ENCODE measurements at regions not wholly inside any gene's neighbourhood (a gene's known extent, or its start where the extent isn't known, plus 50 kb on each side); places are given as distances from the start of the nearest gene placed in this dataset.
A peak's percentile ranks its signal among the peaks of the same experiment; 100 is the strongest.

DNA sequence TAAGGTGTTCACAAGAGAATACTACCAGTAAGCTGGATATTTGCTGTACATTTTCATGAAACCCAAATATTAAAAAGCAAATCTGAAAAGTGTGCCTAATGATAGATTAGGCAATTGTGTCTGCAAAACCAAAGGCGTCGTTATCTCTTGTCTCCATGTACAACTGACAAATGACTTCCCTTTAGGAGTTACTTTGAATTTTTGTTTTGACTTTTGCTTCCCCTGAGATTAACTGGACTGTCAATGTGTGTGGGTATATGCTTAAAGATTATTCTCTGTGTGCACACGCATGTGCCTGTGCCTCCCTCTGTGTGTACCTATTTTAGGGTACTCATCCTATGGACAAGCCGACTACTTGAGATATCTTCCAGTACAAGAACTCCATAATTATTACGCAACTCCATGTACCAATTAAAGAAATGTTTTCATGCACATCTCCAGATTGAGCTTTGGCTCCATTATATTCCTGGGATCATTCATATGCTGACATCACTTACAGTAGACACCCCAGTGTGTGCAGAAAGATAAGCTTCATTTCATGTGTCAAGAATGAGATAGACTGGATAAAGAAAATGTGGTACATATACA lies 431.2 kb upstream of the ADAMTS9 start:
- no peak for DNase-seq (ENCODE audit: low read depth)

DNA sequence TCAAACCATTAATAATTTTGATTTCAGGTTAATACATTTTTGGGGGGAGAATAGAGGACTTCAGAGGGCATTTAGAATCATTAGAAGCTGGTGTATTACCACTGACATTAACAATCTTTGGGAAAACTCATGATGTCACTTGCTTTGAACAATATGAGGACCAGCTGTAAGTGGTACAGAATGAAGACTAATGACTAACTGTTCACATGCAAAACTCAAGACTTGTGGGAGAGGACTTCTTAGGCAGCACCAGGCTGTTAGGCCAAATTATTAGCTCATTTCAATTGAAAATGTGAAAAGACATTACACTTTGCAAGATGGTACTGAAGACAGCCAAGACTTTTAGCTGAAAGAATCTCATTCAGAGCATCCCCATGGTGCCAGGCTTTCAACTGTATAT lies 426.2 kb upstream of the ADAMTS9 start:
- no peak for DNase-seq (ENCODE audit: low read depth)

DNA sequence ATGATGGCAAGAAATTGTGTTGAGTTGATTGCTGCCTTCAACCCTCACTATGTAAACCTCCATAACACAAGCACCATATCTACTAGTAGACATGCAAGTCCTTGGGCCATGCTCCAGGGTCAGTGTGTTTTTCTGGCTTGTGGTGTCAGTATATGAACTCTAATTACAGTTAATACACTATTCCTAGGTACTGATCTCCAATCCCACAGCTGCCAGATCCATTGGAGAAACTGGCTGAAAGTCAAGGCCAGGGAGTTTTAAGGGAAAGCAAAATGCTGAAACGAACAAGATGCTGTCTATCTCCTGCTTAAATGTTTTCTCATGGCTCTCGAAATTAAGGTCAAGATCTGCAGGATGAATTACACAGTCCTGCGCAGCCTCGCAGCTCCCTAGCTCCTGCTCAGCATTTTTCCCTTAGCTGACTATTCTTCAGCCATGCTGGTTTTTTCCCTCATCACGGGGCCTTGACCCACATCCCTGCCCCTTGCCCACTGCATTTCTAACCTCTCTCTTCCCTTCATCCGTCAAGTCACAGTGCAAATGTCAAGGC lies 425.0 kb upstream of the ADAMTS9 start:
- no peak for DNase-seq (ENCODE audit: low read depth)

DNA sequence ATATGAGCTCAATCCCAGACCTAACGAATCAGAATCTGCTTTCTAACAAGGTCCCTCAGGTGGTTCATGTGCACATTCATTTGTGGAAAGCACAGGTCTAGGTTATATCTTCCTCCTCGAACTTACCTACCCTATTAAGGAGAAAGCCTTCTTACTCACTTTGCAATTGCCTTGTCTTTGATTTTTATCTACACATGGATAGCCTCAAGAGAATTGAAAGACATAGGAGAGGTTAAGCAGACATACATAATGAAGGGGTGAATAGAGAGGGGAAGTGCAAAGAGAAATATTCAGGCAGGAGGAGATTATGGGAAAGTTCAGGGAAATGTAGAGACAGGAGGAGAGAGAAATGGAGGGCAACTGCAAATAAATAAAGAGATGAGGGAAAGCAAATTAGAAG lies 422.9 kb upstream of the ADAMTS9 start:
- DNase-seq (ENCODE audit: low read depth) = no peak

DNA sequence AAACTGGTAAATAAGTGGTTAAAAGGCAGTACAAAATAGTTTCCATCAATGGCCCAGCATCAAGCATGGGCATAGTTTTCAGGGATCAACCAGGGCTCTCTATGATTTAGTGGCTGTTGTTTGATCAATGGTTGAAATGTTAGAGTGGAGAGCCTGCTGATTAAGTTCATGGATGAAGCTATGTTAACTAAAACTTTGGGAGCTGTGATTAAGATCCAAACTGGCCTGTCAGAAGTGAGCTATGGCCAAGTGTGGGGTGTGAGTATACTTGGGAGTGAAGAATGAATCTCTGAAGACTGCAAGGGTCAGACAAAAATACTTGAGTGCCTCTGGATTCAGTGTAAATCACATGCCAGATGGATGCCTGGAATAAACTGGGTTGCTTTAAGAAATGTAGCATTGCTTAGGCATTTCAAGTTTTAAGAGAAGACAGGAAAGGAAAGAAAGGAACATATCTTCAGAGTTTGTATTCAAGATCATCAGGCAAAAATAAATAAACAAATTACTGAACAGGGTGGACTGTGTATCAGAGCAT lies 422.2 kb upstream of the ADAMTS9 start:
- no peak for DNase-seq (ENCODE audit: low read depth)

DNA sequence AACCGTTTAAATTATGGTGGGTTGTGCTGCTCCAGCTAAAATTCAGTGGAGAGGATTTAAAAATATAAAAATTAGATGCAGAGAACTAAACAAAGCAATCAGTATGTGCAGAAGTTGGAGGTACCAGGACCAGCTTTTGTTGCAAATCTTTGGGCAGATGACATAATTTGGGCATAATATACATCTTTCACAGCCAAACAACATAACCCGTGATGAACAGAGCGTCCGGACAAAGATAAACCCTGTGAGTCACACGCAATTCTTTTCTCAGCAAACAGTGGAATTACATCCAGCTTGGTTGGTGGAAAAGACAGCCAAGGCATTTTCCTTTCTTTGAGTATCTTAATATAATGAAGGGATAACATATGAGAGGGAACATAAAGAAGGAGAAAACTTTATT lies 419.4 kb upstream of the ADAMTS9 start:
- DNase-seq (ENCODE audit: low read depth) = peak; percentile 9

DNA sequence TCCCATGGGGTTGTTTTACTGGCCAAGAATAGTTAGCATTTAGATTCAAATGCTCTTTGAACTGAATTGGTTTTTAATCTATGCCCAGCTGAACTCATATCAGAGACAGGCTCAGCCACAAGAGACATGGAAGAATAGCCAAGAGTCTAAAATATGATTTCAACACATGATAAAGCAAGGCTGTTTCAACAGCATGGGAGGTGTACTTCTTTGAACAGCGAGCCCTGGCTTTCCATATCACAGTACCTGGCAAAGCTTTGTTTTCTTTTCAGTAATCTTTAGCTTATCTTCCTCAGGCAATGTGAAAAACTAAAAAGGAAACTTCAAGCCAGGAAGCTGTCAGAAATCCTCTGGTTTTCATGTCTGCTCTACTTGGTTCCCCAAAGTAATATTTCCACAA lies 413.6 kb upstream of the ADAMTS9 start:
- no peak for DNase-seq (ENCODE audit: low read depth)

DNA sequence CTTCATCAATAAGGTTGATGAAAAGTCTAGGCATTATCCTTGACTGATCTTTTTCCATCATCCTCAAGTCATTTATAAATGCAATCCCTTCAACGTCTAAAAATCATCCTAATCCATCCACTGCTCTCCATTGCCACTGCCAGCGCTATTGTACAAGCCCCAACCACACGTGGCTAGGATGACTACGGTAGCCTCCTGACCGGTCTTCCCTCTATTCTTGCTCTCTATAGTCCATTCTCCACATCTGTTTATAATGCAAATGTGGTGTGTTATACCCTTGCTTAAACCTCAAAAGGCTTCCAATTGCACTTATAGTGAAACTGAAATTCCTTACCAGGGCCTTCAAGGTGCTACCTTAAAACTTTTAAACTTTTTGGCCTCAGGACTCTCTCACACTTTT lies 410.6 kb upstream of the ADAMTS9 start:
- DNase-seq (ENCODE audit: low read depth) = no peak

DNA sequence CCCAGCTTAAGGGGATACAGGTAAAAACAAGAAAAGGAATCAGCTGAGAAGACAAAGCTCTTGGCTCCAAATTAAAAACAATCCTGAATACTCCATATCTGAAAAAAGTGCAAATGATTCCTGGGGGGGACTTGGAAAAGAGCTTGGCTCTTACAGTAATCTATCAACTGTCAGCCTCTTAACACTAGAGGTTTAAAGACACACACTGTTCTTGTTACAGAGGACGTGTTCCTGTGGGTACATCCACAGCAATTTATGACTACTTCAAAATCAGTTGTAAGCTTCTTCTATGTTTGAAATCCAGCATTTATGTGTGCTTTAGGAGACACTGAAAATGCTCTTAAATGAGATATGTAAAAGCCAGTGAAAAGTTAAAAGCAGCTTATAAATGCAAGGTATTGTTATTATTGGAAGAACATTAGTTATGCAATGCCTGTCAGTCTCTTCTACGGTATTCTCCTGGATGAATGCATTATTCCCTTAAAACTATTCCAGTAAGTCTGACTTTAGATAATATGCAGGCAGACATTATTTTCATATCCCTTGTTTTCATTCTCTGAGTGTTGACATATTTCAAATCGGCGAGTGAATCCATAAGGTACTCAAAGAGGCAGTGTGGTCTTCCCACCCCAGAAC lies 408.4 kb upstream of the ADAMTS9 start:
- no peak for DNase-seq (ENCODE audit: low read depth)

DNA sequence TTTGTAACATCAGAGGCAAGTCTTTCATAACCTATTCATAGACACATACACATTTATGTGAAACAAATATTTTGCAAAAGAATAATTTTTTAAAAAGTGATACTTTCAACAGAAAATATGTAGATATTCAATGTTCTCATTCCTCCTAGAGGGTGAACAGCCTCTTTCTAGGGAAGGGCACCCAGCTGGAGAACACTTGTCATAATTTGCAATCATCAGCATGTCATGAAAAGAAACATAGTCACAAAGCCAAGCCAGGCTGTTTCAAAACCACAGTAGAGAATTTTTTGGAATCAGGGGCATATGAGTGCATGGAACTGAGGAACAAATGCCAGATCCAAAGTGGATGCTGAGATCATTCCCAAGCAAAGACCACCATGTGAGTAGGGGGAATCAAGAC lies 406.9 kb upstream of the ADAMTS9 start:
- peak; percentile 18 for DNase-seq (ENCODE audit: low read depth)

DNA sequence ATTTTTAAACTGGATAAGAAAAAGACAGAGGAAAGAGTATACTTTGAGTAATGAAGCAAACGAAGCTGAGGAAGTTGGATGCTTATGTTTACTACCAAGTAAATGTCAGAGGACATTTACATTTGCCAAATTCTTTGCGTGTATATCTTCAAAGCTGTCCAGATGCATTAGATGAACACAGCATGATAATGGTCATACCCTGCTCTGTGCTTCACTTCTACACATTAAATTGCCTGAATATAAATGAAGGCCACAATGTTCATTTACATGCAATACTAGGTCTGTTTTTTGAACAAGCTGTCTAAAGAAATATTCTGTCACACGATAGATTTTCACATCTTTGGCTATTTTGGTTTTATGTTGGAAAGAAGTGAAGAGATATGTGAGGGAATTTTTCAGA lies 405.8 kb upstream of the ADAMTS9 start:
- no peak for DNase-seq (ENCODE audit: low read depth)

DNA sequence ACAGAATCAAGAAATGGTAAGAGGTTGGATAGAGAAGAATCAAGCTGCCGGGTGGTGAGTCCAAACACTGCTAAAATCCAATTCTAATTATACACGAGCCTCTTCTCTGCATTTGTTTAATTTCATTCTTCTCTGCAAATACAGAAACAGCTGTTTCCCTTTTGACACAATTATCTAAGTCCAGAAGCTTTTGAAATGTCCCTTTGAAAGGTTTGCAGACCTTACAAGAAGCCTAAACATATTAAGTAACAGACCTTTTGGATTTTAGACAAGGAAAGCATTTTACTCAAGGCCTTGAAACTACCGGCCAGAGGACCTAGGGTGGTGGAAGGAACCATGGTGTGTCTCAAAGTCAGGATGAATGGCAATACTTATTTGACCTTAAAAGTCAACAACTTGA lies 403.8 kb upstream of the ADAMTS9 start:
- no peak for DNase-seq (ENCODE audit: low read depth)

DNA sequence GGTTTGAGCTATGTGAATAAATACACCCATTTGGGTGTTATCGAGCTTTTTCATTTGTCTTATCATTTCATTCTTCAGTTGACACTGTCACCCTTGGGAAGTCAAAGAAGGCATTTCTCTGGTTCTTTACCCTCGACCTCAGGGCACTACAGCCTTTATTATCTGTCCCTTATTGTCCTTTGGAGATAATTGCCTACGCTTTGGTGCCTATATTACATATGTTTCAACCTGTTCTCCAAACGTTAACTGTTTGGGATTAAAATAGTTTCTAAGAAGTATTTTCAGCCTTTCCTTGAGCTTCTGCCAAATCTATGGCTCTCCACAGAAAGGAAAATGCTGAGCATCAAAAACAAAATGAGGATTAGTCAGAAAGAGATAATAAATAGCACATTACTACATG lies 395.4 kb upstream of the ADAMTS9 start:
- DNase-seq (ENCODE audit: low read depth) = no peak

DNA sequence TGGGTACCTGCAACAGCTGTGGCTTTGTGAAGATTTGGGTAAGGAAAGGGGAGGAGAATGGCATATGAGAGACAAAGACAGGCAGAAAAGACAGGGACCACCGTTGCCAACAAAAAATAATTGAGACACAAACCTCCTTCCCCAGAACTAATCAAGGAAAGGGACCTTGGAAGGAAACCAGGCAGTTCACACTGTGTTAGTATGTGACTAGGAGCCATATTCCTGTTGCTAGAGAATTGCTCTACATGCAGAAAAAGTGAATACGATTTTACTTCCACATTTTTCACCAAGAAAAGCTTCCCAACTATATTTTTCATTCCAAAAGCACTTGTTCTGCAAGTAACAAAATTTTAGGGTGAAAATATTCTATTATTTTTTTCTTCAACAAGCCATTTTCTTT lies 393.7 kb upstream of the ADAMTS9 start:
- no peak for DNase-seq (ENCODE audit: low read depth)

DNA sequence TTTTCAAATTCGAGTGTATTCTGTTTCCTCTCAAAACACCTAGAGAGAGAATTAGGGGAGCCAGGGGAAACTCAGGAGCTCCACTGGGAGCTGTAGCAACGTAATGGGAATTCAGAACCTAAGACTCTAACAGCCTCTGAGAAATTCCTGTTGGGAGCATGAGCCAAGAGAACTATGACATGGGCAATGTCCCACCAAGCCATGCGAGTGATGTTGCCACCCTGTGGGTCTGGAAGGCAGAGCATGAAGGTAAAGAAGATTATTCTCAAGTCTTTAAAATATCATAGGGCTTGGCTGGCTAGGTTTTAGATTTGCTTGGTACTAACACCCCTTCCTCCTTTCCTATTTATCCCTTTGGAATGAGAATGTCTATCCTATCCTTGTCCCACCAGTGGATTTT lies 392.6 kb upstream of the ADAMTS9 start:
- DNase-seq (ENCODE audit: low read depth) = no peak

DNA sequence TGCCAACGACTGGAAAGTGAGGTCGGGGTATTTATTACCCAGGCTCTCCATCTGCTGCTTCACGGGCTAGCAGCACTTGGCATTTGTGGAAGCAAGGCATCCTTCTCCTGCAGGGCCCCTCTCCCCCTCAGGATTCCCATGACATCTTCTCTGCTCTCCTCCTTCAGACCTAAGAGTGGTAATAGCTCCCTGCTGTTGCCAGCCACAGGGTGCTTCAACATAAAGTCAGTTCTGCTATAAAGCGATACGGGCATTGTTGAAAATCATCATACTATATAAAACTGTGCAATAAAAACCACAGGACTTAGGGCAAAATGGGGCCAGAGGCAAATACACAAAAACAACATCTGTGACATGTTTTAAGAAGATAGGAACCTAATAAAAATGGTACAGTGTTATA lies 391.8 kb upstream of the ADAMTS9 start:
- no peak for DNase-seq (ENCODE audit: low read depth)

DNA sequence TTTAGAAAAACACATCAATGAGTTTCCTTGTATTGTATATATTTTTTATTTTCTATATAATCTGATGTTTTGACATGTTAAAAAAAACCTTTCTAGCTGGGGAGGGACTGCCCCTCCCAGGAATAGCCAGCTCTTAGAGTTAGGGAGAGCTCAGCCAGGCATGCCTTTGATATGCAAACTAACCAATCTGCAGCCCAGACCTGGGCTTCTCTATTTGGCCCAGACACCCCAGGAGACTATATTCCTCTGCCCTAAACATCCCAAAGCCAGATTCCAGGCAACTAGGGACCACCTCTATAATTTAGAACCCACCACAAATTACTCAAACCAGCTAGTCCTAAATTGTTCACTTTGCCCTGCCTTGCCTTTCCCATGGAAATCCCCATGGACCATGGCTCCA lies 390.9 kb upstream of the ADAMTS9 start:
- DNase-seq (ENCODE audit: low read depth) = no peak

DNA sequence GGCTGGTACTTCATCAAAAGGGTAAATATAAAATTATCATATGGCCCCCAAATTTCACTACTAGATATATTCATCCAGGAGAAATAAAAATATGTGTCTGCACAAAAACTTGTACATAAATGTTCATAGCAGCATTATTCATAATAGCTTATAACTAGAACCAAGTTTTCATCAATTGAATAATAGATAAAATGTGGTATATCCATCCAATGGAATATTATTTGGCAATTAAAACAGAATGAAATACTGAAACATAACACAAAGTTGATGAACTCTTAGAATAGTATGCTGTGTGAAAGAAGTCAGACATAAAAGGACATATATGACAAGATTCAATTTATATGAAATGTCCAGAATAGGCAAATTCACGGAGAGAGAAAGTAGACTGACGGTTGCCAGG lies 389.3 kb upstream of the ADAMTS9 start:
- DNase-seq (ENCODE audit: low read depth) = no peak

DNA sequence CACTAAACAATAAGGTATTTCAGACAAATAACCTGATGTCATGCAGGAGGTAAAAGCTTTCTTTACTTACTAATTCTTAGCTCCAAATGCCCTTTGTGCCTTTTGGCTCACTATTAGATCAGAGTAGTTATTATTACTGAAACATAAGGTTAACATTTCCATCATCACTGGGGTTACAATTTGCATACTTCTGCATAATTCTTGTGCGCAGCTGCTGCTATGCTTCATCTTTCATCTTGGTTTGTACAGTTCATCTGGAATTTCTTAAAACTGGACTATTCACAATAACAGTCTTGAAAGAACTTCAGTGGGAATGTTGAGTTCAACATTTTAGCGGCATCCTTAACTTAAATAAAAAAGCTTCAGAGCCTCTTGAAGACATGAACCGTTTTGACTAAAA lies 383.2 kb upstream of the ADAMTS9 start:
- DNase-seq (ENCODE audit: low read depth) = no peak

DNA sequence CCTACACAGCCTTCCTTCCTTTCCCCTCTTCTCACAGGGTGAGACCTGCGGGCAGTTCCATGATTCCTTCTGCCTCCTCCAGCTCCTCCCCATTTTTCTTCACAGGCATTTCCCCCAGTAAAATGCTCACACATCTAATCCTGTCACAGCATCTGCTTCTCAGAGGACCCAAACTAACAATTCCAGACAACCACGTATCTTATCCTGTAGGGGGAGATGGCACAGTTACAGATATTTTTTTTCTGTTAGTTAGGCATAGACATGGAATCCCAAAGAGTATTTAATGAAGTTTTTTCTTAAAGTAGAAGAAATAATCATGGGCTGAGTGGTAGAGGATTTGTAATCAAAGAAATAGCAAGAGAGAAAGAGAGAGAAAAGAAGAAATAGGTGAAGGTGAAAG lies 373.1 kb upstream of the ADAMTS9 start:
- DNase-seq (ENCODE audit: low read depth) = no peak

DNA sequence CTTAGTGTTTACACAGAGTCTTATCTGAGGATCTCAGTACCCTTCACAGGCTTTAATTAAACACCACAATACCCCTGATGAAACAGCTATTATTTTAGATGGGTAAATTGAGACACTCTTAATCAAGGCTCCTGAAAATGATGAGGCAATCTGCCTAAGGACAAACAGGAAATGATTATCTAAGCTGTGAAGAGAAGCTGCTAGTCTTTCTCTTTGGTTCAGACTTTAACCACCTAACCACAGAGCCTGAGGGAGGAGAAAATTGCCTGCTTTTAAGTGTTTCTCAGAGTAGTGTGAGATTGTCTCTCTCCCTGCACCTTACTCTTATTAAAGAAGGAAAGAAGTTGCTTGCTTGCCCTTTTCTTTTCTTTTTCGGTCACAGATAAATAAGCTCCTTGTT lies 364.3 kb upstream of the ADAMTS9 start:
- DNase-seq (ENCODE audit: low read depth) = no peak

DNA sequence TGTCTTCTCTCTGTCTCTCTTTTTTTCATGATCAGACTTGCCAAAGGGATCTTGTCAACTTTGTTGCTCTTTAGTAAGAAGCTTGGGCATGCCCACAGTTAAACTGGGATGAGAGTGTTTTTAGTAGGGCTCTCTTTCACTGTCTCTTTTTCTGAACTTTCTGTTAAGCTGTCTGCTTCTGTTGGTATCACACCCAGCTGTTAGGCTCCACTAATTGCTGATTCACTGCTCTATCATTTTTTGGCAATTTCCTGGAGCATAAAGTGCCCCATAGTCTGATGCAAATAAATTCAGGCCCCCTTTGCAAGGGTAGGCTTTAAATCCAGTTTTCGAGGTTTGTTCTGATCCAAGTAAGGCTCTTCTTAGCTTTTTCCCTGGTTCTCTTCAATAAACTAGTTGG lies 360.4 kb upstream of the ADAMTS9 start:
- DNase-seq (ENCODE audit: low read depth) = no peak

DNA sequence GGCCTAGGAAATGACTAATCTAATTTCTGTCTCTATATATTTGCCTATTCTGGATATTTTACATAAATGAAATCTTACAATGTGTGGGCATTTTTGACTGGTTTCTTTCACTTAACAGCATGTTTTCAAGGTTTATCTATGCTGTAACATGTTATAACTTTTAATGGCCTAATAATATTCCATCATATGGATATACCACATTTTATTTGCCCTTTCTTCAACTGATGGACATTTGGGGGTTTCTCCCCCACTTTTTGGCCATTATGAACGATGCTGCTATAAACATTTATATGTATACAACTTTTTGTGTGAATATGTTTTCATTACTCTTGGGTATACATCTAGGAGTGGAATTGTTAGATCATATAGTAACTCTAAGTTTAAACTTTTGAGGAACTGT lies 357.3 kb upstream of the ADAMTS9 start:
- no peak for DNase-seq (ENCODE audit: low read depth)
